ENCODE measurements at regions not wholly inside any gene's neighbourhood (a gene's known extent, or its start where the extent isn't known, plus 50 kb on each side); places are given as distances from the start of the nearest gene placed in this dataset.

DNA sequence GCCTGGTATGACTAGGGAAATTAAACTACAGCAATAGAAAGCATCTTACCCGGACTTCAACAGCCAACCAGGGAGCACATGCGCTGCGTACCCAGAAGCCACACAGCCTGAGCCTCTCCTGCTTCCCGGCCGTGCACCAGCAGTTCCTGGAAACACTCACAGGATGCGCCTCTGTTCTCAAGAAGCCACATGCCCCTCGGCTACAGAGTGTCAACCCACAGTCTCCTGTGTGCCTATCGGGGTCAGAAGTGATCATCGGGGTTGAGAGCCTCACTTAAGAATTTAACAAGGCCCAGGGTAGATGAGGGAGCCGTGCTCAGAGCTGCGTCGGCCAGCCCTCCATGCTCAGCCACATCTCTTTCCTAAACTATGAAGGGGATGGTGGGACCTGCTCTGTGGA is 147.2 kb upstream of the GGTLC1 start:
- TF ChIP-seq EGR1 (IDR thresholded peaks at IDR 0.05) (no peak), YY1 (IDR thresholded peaks at IDR 0.05; ENCODE audit: low read depth) (no peak), TAF1 (IDR thresholded peaks at IDR 0.05; ENCODE audit: low read depth) (no peak), NFIC (IDR thresholded peaks at IDR 0.05) (no peak), CEBPB (IDR thresholded peaks at IDR 0.05) (no peak), RAD21 (IDR thresholded peaks at IDR 0.05; ENCODE audit: low read depth) (no peak), CREB1 (IDR thresholded peaks at IDR 0.05; ENCODE audit: low read depth) (no peak), TCF12 (IDR thresholded peaks at IDR 0.05; ENCODE audit: low read depth) (no peak), FOXM1 (IDR thresholded peaks at IDR 0.05; ENCODE audit: borderline replicate concordance, low read depth) (no peak), EP300 (IDR thresholded peaks at IDR 0.05; ENCODE audit: borderline replicate concordance) (no peak)
- TF ChIP-seq, protein P1, sequence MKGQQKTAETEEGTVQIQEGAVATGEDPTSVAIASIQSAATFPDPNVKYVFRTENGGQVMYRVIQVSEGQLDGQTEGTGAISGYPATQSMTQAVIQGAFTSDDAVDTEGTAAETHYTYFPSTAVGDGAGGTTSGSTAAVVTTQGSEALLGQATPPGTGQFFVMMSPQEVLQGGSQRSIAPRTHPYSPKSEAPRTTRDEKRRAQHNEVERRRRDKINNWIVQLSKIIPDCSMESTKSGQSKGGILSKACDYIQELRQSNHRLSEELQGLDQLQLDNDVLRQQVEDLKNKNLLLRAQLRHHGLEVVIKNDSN (IDR thresholded peaks at IDR 0.05): no peak
- TF ChIP-seq, protein P2, sequence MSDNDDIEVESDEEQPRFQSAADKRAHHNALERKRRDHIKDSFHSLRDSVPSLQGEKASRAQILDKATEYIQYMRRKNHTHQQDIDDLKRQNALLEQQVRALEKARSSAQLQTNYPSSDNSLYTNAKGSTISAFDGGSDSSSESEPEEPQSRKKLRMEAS (IDR thresholded peaks at IDR 0.05): no peak

DNA sequence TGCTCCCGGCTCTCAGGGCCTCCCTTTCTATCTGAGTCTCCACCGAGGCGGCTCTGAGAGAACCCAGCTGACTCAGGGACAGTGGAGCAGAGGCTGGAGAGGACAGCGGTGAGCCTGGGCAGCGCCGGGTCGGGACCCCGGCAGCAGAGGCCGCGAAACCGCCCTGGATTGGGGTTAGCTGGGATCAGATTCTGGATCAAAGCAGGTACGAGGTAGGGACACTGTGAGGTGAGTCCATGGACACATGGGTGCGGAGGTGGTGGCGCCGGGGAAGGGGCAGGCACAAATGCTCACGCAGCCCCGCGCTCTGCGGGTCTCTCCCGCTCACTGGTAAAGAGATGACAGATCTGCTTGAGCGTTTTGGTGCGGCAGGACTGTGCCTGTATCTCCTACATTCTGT is 146.4 kb upstream of the GGTLC1 start:
- TF ChIP-seq TEAD4 (IDR thresholded peaks at IDR 0.05) (no peak), ZBTB7A (IDR thresholded peaks at IDR 0.05; ENCODE audit: low read depth) (no peak), CEBPB (IDR thresholded peaks at IDR 0.05) (no peak), EGR1 (IDR thresholded peaks at IDR 0.05) (no peak), TAF1 (IDR thresholded peaks at IDR 0.05; ENCODE audit: low read depth) (no peak), RAD21 (IDR thresholded peaks at IDR 0.05; ENCODE audit: low read depth) (no peak), TCF12 (IDR thresholded peaks at IDR 0.05; ENCODE audit: low read depth) (no peak), FOXM1 (IDR thresholded peaks at IDR 0.05; ENCODE audit: borderline replicate concordance, low read depth) (no peak), NFIC (IDR thresholded peaks at IDR 0.05) (no peak), EP300 (IDR thresholded peaks at IDR 0.05; ENCODE audit: borderline replicate concordance) (no peak), CREB1 (IDR thresholded peaks at IDR 0.05; ENCODE audit: low read depth) (no peak), YY1 (IDR thresholded peaks at IDR 0.05; ENCODE audit: low read depth) (no peak)
- TF ChIP-seq, protein P1 (IDR thresholded peaks at IDR 0.05): no peak
- TF ChIP-seq, protein P2 (IDR thresholded peaks at IDR 0.05): no peak
- TF ChIP-seq, protein P3, sequence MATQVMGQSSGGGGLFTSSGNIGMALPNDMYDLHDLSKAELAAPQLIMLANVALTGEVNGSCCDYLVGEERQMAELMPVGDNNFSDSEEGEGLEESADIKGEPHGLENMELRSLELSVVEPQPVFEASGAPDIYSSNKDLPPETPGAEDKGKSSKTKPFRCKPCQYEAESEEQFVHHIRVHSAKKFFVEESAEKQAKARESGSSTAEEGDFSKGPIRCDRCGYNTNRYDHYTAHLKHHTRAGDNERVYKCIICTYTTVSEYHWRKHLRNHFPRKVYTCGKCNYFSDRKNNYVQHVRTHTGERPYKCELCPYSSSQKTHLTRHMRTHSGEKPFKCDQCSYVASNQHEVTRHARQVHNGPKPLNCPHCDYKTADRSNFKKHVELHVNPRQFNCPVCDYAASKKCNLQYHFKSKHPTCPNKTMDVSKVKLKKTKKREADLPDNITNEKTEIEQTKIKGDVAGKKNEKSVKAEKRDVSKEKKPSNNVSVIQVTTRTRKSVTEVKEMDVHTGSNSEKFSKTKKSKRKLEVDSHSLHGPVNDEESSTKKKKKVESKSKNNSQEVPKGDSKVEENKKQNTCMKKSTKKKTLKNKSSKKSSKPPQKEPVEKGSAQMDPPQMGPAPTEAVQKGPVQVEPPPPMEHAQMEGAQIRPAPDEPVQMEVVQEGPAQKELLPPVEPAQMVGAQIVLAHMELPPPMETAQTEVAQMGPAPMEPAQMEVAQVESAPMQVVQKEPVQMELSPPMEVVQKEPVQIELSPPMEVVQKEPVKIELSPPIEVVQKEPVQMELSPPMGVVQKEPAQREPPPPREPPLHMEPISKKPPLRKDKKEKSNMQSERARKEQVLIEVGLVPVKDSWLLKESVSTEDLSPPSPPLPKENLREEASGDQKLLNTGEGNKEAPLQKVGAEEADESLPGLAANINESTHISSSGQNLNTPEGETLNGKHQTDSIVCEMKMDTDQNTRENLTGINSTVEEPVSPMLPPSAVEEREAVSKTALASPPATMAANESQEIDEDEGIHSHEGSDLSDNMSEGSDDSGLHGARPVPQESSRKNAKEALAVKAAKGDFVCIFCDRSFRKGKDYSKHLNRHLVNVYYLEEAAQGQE (IDR thresholded peaks at IDR 0.05; ENCODE audit: low read depth): no peak

DNA sequence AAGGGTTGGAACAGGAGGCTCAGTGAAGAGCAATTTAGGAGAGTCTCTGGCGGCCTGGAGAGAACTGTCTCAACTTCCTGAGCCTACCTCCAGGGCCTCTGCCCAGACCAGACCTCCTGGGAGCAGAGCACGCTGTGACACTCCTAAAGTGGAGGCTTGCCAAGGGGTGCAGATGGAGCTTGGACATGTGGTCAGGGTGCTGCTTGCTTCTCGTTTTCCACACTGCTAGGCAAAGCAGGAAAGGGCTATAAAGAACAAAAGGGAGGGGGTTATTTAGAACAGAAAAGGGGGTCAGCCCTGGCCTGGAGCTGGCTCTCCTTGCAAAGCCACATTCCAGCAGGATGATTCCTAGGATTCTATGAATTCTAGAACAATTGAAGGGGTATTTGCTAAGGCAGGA is 145.7 kb upstream of the GGTLC1 start:
- peak; percentile 68 for TF ChIP-seq TEAD4 (IDR thresholded peaks at IDR 0.05)
- TF ChIP-seq, protein P2 (IDR thresholded peaks at IDR 0.05): peak; percentile 42; the same call in 1 of the 2 replicates
- TF ChIP-seq, protein P1 (IDR thresholded peaks at IDR 0.05): no peak; the same call in 1 of the 2 replicates

DNA sequence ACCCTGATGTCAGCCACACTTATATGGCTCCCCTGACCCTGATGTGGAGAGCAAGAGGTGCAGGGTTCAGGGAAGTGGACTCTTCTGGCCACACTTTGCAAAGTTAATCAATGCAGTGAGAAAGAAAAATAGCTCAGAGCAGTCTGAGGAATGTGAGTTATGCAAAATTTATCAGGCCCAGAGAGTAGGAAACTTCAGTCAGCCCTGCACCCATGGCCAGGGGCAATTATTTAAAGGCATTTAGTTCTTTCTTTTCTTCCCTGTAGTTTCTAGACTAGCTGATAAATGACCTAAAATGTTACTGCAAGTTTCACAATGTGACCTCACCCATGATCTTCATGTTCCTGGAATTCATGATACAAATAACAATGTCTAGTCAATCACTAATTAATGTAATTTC is 143.7 kb upstream of the GGTLC1 start:
- TF ChIP-seq RAD21 (IDR thresholded peaks at IDR 0.05; ENCODE audit: low read depth) (no peak), TCF12 (IDR thresholded peaks at IDR 0.05; ENCODE audit: low read depth) (no peak), FOXM1 (IDR thresholded peaks at IDR 0.05; ENCODE audit: borderline replicate concordance, low read depth) (no peak), TEAD4 (IDR thresholded peaks at IDR 0.05) (no peak), TAF1 (IDR thresholded peaks at IDR 0.05; ENCODE audit: low read depth) (no peak), EGR1 (IDR thresholded peaks at IDR 0.05) (no peak), NFIC (IDR thresholded peaks at IDR 0.05) (no peak), CREB1 (IDR thresholded peaks at IDR 0.05; ENCODE audit: low read depth) (no peak), CEBPB (IDR thresholded peaks at IDR 0.05) (no peak), EP300 (IDR thresholded peaks at IDR 0.05; ENCODE audit: borderline replicate concordance) (no peak), ZBTB7A (IDR thresholded peaks at IDR 0.05; ENCODE audit: low read depth) (no peak), YY1 (IDR thresholded peaks at IDR 0.05; ENCODE audit: low read depth) (no peak)
- TF ChIP-seq, protein P2 (IDR thresholded peaks at IDR 0.05): no peak
- TF ChIP-seq, protein P1 (IDR thresholded peaks at IDR 0.05): no peak
- TF ChIP-seq, protein P3 (IDR thresholded peaks at IDR 0.05; ENCODE audit: low read depth): no peak

DNA sequence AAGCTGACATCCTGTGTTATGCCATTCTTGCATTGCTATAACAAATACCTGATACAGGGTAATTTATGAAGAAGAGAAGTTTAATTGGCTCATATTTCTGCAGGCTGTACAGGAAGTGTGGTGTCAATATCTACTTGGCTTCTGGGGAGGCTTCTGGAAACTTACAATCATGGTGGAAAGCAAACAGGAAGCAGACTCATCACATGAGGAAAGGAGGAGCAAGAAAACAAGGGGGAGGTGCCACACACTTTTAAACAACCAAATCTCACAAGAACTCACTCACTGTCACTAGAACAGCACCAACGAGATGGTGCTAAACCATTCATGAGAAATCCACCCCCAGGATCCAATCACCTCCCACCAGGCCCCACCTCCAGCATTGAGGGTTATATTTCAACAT is 143.1 kb upstream of the GGTLC1 start:
- TF ChIP-seq NFIC (IDR thresholded peaks at IDR 0.05) (no peak), TCF12 (IDR thresholded peaks at IDR 0.05; ENCODE audit: low read depth) (no peak), RAD21 (IDR thresholded peaks at IDR 0.05; ENCODE audit: low read depth) (no peak), TAF1 (IDR thresholded peaks at IDR 0.05; ENCODE audit: low read depth) (no peak), EP300 (IDR thresholded peaks at IDR 0.05; ENCODE audit: borderline replicate concordance) (no peak), FOXM1 (IDR thresholded peaks at IDR 0.05; ENCODE audit: borderline replicate concordance, low read depth) (no peak), EGR1 (IDR thresholded peaks at IDR 0.05) (no peak), YY1 (IDR thresholded peaks at IDR 0.05; ENCODE audit: low read depth) (no peak), ZBTB7A (IDR thresholded peaks at IDR 0.05; ENCODE audit: low read depth) (no peak), CEBPB (IDR thresholded peaks at IDR 0.05) (no peak)
- TF ChIP-seq, protein P2 (IDR thresholded peaks at IDR 0.05): no peak
- TF ChIP-seq, protein P3 (IDR thresholded peaks at IDR 0.05; ENCODE audit: low read depth): no peak
- TF ChIP-seq, protein P1 (IDR thresholded peaks at IDR 0.05): no peak

All from Ishikawa (cell line).